KMS-11 (cell line): ENCODE measurements at regions not wholly inside any gene's neighbourhood (a gene's known extent, or its start where the extent isn't known, plus 50 kb on each side); places are given as distances from the start of the nearest gene placed in this dataset.

Experiments
- H2AFZ ChIP-seq: fragments of 200-600 bp; sonication (generic); 2 replicates; pipeline ENCODE4 v1.6.1; 2016; ENCODE audit warnings: antibody characterized with exemption, mixed run types, low read depth
- H3K27ac ChIP-seq: fragments of 200-600 bp; sonication (generic); 2 replicates; pipeline ENCODE4 v1.6.1; 2016; ENCODE audit warnings: mild to moderate bottlenecking, mixed run types
- H3K27me3 ChIP-seq: fragments of 200-600 bp; sonication (generic); 2 replicates; pipeline ENCODE4 v1.6.1; 2017; ENCODE audit warnings: mild to moderate bottlenecking, low read depth, mixed run types, moderate library complexity; ENCODE audit not compliant: insufficient read depth
- H3K36me3 ChIP-seq: fragments of 200-600 bp; sonication (generic); 2 replicates; pipeline ENCODE4 v1.6.1; 2017; ENCODE audit warnings: mild to moderate bottlenecking, mixed run types; ENCODE audit not compliant: insufficient read depth
- H3K4me1 ChIP-seq: fragments of 200-600 bp; sonication (generic); 2 replicates; pipeline ENCODE4 v1.6.1; 2016; ENCODE audit warnings: mild to moderate bottlenecking, low read depth, mixed run types; ENCODE audit not compliant: poor library complexity, severe bottlenecking
- H3K4me2 ChIP-seq: fragments of 200-600 bp; sonication (generic); 2 replicates; pipeline ENCODE4 v1.7.0; 2016; ENCODE audit warnings: mild to moderate bottlenecking, mixed run types
- H3K4me3 ChIP-seq: fragments of 200-600 bp; sonication (generic); IDR thresholded peaks from 2 replicates; pipeline ENCODE4 v1.6.1; 2017; ENCODE audit warnings: low read depth, low read length, mixed read lengths; ENCODE audit not compliant: insufficient read depth
- H3K79me2 ChIP-seq: fragments of 200-600 bp; sonication (generic); 2 replicates; pipeline ENCODE4 v1.6.1; 2016; ENCODE audit warnings: low read depth, mixed run types; ENCODE audit not compliant: insufficient read depth
- H3K9ac ChIP-seq: fragments of 200-600 bp; sonication (generic); 2 replicates; pipeline ENCODE4 v1.6.1; 2016; ENCODE audit warnings: mild to moderate bottlenecking, mixed run types
- H4K20me1 ChIP-seq: fragments of 200-600 bp; sonication (generic); 2 replicates; pipeline ENCODE4 v1.6.1; 2016; ENCODE audit warnings: mild to moderate bottlenecking, mixed run types; ENCODE audit not compliant: insufficient read depth
- TF ChIP-seq, protein P1 (sequence below): fragments of 200-600 bp; sonication (generic); conservative IDR thresholded peaks from 2 replicates; pipeline ENCODE4 v1.6.1; 2017; ENCODE audit warnings: low read depth, mild to moderate bottlenecking, antibody characterized with exemption, low read length, moderate library complexity, mixed read lengths

DNA sequence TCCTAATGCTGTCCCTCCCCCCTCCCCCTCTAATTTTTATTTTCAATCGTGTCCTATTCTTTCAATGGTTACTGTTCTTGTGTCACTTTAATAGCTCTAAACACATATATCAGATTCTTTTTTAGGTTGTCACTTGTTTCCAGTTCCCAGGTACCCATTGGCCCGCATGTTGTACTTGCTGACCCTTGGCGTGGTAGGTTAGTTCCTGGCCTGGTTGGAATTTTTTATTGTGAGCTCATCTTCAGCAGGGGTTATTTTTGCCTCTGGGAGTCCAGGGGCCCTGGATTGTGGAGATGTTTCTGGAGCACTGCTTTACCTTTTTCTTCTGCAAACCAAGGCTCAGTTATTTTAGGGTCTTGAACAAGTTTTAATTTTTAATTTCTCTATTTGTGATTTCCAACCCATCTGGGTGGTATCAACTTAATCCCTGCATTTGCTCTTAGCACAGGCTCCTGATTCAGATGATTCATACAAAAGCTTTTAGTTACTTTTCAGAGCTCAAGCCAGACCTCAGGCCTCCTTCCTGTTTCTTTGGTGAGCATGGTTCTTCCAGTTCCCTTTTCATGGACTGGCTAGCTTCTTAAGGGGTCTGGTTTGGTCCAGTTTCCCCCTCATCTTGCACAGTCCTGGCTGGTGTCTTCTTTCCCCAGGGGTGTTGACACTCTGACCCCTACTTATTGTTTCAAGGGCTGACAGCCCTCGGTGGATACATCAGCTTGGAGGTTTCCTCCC, 220.5 kb downstream of the TM9SF2 start:
- H3K79me2 ChIP-seq: no peaks in the 10 kb centered on the region
- no peaks in the 10 kb centered on the region for H3K4me1 ChIP-seq
- no peaks in the 10 kb centered on the region for H4K20me1 ChIP-seq

GRCh38 chr13:99717959-99718674, 216.8 kb downstream of the TM9SF2 start:
- H3K36me3 ChIP-seq: no peaks in the 10 kb centered on the region
- no peaks in the 10 kb centered on the region for H3K27me3 ChIP-seq
- H3K4me2 ChIP-seq: no peak overlapping the region
- H2AFZ ChIP-seq: no peak overlapping the region
- no peaks in the 10 kb centered on the region for H3K4me1 ChIP-seq
- H3K79me2 ChIP-seq: no peaks in the 10 kb centered on the region
- H3K9ac ChIP-seq: no peak overlapping the region
- TF ChIP-seq, protein P1, sequence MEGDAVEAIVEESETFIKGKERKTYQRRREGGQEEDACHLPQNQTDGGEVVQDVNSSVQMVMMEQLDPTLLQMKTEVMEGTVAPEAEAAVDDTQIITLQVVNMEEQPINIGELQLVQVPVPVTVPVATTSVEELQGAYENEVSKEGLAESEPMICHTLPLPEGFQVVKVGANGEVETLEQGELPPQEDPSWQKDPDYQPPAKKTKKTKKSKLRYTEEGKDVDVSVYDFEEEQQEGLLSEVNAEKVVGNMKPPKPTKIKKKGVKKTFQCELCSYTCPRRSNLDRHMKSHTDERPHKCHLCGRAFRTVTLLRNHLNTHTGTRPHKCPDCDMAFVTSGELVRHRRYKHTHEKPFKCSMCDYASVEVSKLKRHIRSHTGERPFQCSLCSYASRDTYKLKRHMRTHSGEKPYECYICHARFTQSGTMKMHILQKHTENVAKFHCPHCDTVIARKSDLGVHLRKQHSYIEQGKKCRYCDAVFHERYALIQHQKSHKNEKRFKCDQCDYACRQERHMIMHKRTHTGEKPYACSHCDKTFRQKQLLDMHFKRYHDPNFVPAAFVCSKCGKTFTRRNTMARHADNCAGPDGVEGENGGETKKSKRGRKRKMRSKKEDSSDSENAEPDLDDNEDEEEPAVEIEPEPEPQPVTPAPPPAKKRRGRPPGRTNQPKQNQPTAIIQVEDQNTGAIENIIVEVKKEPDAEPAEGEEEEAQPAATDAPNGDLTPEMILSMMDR: no peak
- H3K4me3 ChIP-seq: no peak overlapping the region
- no peak overlapping the region for H3K27ac ChIP-seq
- H4K20me1 ChIP-seq: no peaks in the 10 kb centered on the region

More for the DNA sequence above, 220.5 kb downstream of the TM9SF2 start:
- Histone ChIP-seq H3K27ac (no peak overlapping the region), H3K9ac (no peak overlapping the region), H3K27me3 (no peaks in the 10 kb centered on the region), H2AFZ (no peak overlapping the region), H3K36me3 (no peaks in the 10 kb centered on the region), H3K4me3 (no peak overlapping the region), H3K4me2 (no peak overlapping the region)
- TF ChIP-seq, protein P1: no peak

DNA sequence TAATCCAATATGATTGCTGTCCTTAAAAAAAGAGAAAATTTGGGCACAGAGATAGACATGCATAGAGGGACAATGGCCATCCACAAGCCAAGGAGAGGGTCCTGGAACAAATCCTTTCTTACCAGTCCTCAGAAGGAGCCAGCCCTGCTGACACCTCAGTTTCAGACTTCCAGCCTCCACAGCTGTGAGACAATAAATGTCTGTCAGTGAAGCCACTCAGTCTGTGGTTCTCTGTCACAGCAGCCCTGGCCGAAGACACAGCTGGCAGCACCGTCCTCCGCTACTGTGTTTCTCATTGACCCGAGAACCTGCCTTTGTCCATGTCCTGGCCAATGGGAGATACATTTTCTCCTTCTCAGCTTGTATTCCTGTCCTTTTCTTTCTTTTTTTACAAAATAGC, 207.9 kb downstream of the TM9SF2 start:
- Histone ChIP-seq H3K27ac (no peak overlapping the region), H3K79me2 (no peaks in the 10 kb centered on the region), H3K4me1 (no peaks in the 10 kb centered on the region), H3K4me2 (no peak overlapping the region), H2AFZ (no peak overlapping the region), H3K4me3 (no peak overlapping the region), H3K27me3 (no peaks in the 10 kb centered on the region), H3K9ac (no peak overlapping the region), H3K36me3 (no peaks in the 10 kb centered on the region), H4K20me1 (no peaks in the 10 kb centered on the region)
- TF ChIP-seq, protein P1: no peak

- Histone ChIP-seq H3K36me3 (no peaks in the 10 kb centered on the region), H3K4me1 (no peaks in the 10 kb centered on the region), H4K20me1 (no peaks in the 10 kb centered on the region), H3K79me2 (no peaks in the 10 kb centered on the region), H3K27ac (no peak overlapping the region), H3K27me3 (no peaks in the 10 kb centered on the region), H3K4me3 (no peak overlapping the region), H2AFZ (no peak overlapping the region), H3K9ac (no peak overlapping the region), H3K4me2 (no peak overlapping the region)
- TF ChIP-seq, protein P1: no peak
These were observed 203.1 kb downstream of the TM9SF2 start for GRCh38 chr13:99704390-99704789.
